T-cell (primary cell): ENCODE measurements at regions not wholly inside any gene's neighbourhood (a gene's known extent, or its start where the extent isn't known, plus 50 kb on each side); places are given as distances from the start of the nearest gene placed in this dataset.

Experiments
- ATAC-seq, 4 experiments: fragments of 200-7000 bp in 3 of 4; fragments of 150-1000 bp in 1 of 4; cut with Tn5 transposase; replicated peaks in 1 of 4; 1 replicate in 3 of 4; 2 replicates in 1 of 4; pipeline ENCODE4 v1.10.0; 2021; ENCODE audit warnings: moderate library complexity in 3 of 4, mild to moderate bottlenecking in 2 of 4, moderate number of reproducible peaks in 1 of 4
- CTCF ChIA-PET, 2 donors: fragments of 300-600 bp; sonication (Branson Sonifier 250); formaldehyde crosslinking; loops; one replicate each; lab custom pipeline; 2022; ENCODE audit warnings: antibody characterized with exemption in 2 of 2; lab: Charles Lee
- POLR2A ChIA-PET, 2 donors: fragments of 300-600 bp; sonication (Branson Sonifier 250); formaldehyde crosslinking; loops; one replicate each; lab custom pipeline; 2022; ENCODE audit warnings: antibody characterized with exemption in 2 of 2; lab: Charles Lee
- DNase-seq, 35 experiments: peaks; one replicate each; pipeline versions ENCODE4 v3.0.0 to v3.0.0-alpha.2; 2013 to 2023
- H3K27ac ChIP-seq: one replicate; pipeline ENCODE4 v1.5.1; 2013; ENCODE audit warnings: low read length
- H3K27me3 ChIP-seq, 2 experiments: replicated peaks in 1 of 2; 1 replicate in 1 of 2; 2 replicates in 1 of 2; pipeline versions ENCODE4 v1.6.1 to v1.7.0; 2013; ENCODE audit warnings: low read length in 1 of 2, mixed read lengths in 1 of 2; ENCODE audit not compliant: control insufficient read depth in 2 of 2, insufficient read depth in 2 of 2; ENCODE audit errors: extremely low read depth in 1 of 2
- H3K36me3 ChIP-seq, 2 donors: 1 replicate in 1 of 2; 2 replicates in 1 of 2; pipeline versions ENCODE4 v1.6.1 to v1.7.0; 2013; ENCODE audit warnings: low read length in 1 of 2; ENCODE audit not compliant: control insufficient read depth in 2 of 2, insufficient read depth in 1 of 2; ENCODE audit errors: extremely low read depth in 1 of 2
- H3K4me1 ChIP-seq, 2 experiments: 1 replicate in 1 of 2; 2 replicates in 1 of 2; pipeline versions ENCODE4 v1.6.1 to v1.7.0; 2013; ENCODE audit warnings: low read length in 2 of 2, mixed read lengths in 1 of 2; ENCODE audit not compliant: insufficient read depth in 2 of 2, control insufficient read depth in 1 of 2; ENCODE audit errors: extremely low read depth in 1 of 2
- H3K4me3 ChIP-seq, 2 donors: 1 replicate in 1 of 2; 2 replicates in 1 of 2; pipeline versions ENCODE4 v1.5.1 to v1.7.0; 2013; ENCODE audit warnings: mild to moderate bottlenecking in 2 of 2, low read length in 1 of 2, moderate library complexity in 1 of 2; ENCODE audit not compliant: control insufficient read depth in 1 of 2; ENCODE audit errors: extremely low read depth in 1 of 2
- H3K9me3 ChIP-seq: 2 replicates; pipeline ENCODE4 v1.7.0; 2013
- H3K27ac Mint-ChIP-seq, 2 donors: one replicate each; pipeline ENCODE4 v1.8.0; 2020 to 2021; ENCODE audit warnings: mild to moderate bottlenecking in 2 of 2, mixed read lengths in 2 of 2
- H3K27me3 Mint-ChIP-seq, 2 donors: one replicate each; pipeline ENCODE4 v1.8.0; 2021 to 2022; ENCODE audit warnings: mixed read lengths in 2 of 2
- H3K36me3 Mint-ChIP-seq: one replicate; pipeline ENCODE4 v1.8.0; 2021; ENCODE audit warnings: mixed read lengths
- H3K4me1 Mint-ChIP-seq, 3 donors: one replicate each; pipeline ENCODE4 v1.8.0; 2020 to 2022; ENCODE audit warnings: mixed read lengths in 3 of 3, mild to moderate bottlenecking in 1 of 3
- H3K4me3 Mint-ChIP-seq, 3 donors: one replicate each; pipeline ENCODE4 v1.8.0; 2020 to 2022; ENCODE audit warnings: mild to moderate bottlenecking in 3 of 3, mixed read lengths in 3 of 3, moderate library complexity in 3 of 3
- H3K9me3 Mint-ChIP-seq, 3 donors: one replicate each; pipeline ENCODE4 v1.8.0; 2020 to 2022; ENCODE audit warnings: mixed read lengths in 3 of 3
- WGBS: methylation state at CpG from one replicate; pipeline ENCODE4 v1.1.5; 2013; ENCODE audit warnings: missing lambda C conversion rate; ENCODE audit not compliant: insufficient coverage; 5-methylcytosine and 5-hydroxymethylcytosine counted together

- H3K27ac ChIP-seq = no peak overlapping the region
- no peaks in the 10 kb centered on the region for H3K36me3 ChIP-seq
- ATAC-seq = no peak
- no peak overlapping the region for H3K4me3 ChIP-seq
- no peak for DNase-seq
- CTCF ChIA-PET = no interaction called here
- WGBS = no CpG with 5 or more reads among the region's 2 CpGs
- POLR2A ChIA-PET = no interaction called here
- Mint-ChIP-seq H3K36me3 (no peaks in the 10 kb centered on the region), H3K27ac (no peak overlapping the region), H3K4me3 (no peak overlapping the region), H3K4me1 (no peaks in the 10 kb centered on the region), H3K27me3 (no peaks in the 10 kb centered on the region), H3K9me3 (no peaks in the 10 kb centered on the region)
- H3K9me3 ChIP-seq = no peaks in the 10 kb centered on the region
- no peaks in the 10 kb centered on the region for H3K4me1 ChIP-seq
- H3K27me3 ChIP-seq = no peaks in the 10 kb centered on the region
Measured at GRCh38 chr11:27604416-27604815, 95.8 kb downstream of the BDNF start.

DNA sequence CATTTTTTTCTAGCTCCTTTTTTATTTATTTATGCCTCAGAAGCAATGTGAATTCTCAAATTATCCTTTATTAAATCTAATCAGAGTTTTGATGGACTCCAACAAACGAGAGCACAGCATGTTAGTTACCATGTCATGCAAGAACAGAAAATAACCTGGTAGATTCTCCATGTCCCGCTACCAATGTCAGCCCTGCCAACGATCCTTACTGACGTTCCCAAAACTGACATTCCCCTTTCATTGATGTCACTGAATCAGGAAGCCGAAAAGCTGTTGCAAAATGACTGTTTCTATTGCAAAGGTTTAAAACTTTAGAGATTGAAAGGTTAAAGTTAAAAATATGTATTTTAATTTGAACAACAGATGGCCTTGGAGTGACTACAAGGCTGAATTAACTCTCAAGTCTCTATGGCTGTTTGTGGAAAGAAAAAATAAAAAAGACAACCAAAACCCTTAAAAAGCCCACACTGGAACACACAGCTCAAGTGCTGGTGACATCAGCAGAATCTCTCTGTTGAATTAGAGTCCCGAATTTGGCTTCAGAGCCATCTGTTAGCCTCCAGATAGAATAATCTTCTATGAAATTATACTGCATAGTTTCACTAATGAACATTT lies 96.8 kb downstream of the BDNF start:
- H3K36me3 Mint-ChIP-seq = no peaks in the 10 kb centered on the region
- H3K9me3 ChIP-seq = no peaks in the 10 kb centered on the region
- no peaks in the 10 kb centered on the region for H3K4me1 Mint-ChIP-seq
- no peaks in the 10 kb centered on the region for H3K9me3 Mint-ChIP-seq
- H3K27me3 ChIP-seq = no peaks in the 10 kb centered on the region
- no peak overlapping the region for H3K4me3 Mint-ChIP-seq
- CTCF ChIA-PET = no interaction called here
- no peaks in the 10 kb centered on the region for H3K36me3 ChIP-seq
- POLR2A ChIA-PET = no interaction called here
- 50% methylated on average over 1 of the region's 6 CpGs for WGBS
- ATAC-seq (no peak), DNase-seq (no peak)
- H3K27ac Mint-ChIP-seq = no peak overlapping the region
- no peak overlapping the region for H3K27ac ChIP-seq
- no peaks in the 10 kb centered on the region for H3K27me3 Mint-ChIP-seq
- H3K4me1 ChIP-seq = no peaks in the 10 kb centered on the region
- no peak overlapping the region for H3K4me3 ChIP-seq

- H3K27ac Mint-ChIP-seq = no peak overlapping the region
- H3K4me1 ChIP-seq = no peaks in the 10 kb centered on the region
- H3K27me3 ChIP-seq = no peaks in the 10 kb centered on the region
- ATAC-seq (no peak), DNase-seq (no peak)
- no peaks in the 10 kb centered on the region for H3K36me3 ChIP-seq
- H3K4me3 ChIP-seq = no peak overlapping the region
- H3K4me1 Mint-ChIP-seq = no peaks in the 10 kb centered on the region
- no peaks in the 10 kb centered on the region for H3K9me3 ChIP-seq
- H3K9me3 Mint-ChIP-seq = no peaks in the 10 kb centered on the region
- no peak overlapping the region for H3K27ac ChIP-seq
- 79% methylated on average over 2 of the region's 3 CpGs for WGBS
- peaks cover 5% of the 10 kb centered on the region for H3K36me3 Mint-ChIP-seq
- POLR2A ChIA-PET = interaction anchor here in 1 of 2 donors (0.7 kb wide), 2 partner anchors 523 to 594 kb away, joined by 4 to 6 read pairs; no protein-coding TSS in a partner anchor
- no peaks in the 10 kb centered on the region for H3K27me3 Mint-ChIP-seq
- H3K4me3 Mint-ChIP-seq = no peak overlapping the region
- CTCF ChIA-PET = no interaction called here
Measured at GRCh38 chr11:27600656-27601055, 94.1 kb upstream of the LIN7C start.

- no peak overlapping the region for H3K27ac Mint-ChIP-seq
- H3K9me3 ChIP-seq = no peaks in the 10 kb centered on the region
- H3K4me3 Mint-ChIP-seq = no peak overlapping the region
- no CpG with 5 or more reads among the region's 1 CpG for WGBS
- no peaks in the 10 kb centered on the region for H3K4me1 Mint-ChIP-seq
- peaks cover 7% of the 10 kb centered on the region for H3K36me3 Mint-ChIP-seq
- no peaks in the 10 kb centered on the region for H3K9me3 Mint-ChIP-seq
- H3K4me3 ChIP-seq = no peak overlapping the region
- H3K27ac ChIP-seq = no peak overlapping the region
- H3K27me3 Mint-ChIP-seq = no peaks in the 10 kb centered on the region
- H3K4me1 ChIP-seq = no peaks in the 10 kb centered on the region
- no peak for DNase-seq
- ATAC-seq = no peak
- no peaks in the 10 kb centered on the region for H3K27me3 ChIP-seq
- no peaks in the 10 kb centered on the region for H3K36me3 ChIP-seq
- POLR2A ChIA-PET = no interaction called here
- CTCF ChIA-PET = no interaction called here
Measured at GRCh38 chr11:27599217-27599616, 92.6 kb upstream of the LIN7C start.

DNA sequence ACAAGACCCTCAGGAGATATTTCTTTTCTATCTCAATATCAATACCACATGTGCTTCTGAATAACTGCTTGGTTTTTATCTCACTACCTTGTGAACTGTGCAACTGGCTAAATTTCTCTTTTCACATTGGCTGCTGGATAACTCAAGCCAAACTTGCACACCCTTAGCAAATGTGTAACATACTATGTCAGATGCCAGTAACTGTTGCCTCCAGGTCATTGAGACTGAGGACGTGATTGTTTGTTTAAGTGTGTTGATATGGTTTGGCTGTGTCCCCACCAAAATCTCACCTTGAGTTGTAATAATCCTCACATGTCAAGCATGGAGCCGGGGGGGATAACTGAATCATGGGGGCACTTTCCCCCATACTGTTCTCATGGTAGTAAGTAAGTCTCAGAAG lies 90.2 kb upstream of the LIN7C start:
- no peak overlapping the region for H3K27ac Mint-ChIP-seq
- DNase-seq (no peak), ATAC-seq (no peak)
- H3K4me1 ChIP-seq = no peaks in the 10 kb centered on the region
- no peak overlapping the region for H3K4me3 Mint-ChIP-seq
- H3K27ac ChIP-seq = no peak overlapping the region
- no peaks in the 10 kb centered on the region for H3K27me3 ChIP-seq
- ChIA-PET POLR2A (no interaction called here), CTCF (no interaction called here)
- no peaks in the 10 kb centered on the region for H3K27me3 Mint-ChIP-seq
- H3K9me3 ChIP-seq = no peaks in the 10 kb centered on the region
- H3K36me3 Mint-ChIP-seq = peaks cover 14% of the 10 kb centered on the region
- no peak overlapping the region for H3K4me3 ChIP-seq
- no peaks in the 10 kb centered on the region for H3K36me3 ChIP-seq
- no CpG with 5 or more reads among the region's 2 CpGs for WGBS
- H3K4me1 Mint-ChIP-seq = no peaks in the 10 kb centered on the region
- peaks cover 0 to 5% (median 0%) of the 10 kb centered on the region in 3 donors for H3K9me3 Mint-ChIP-seq

- no peak overlapping the region for H3K27ac Mint-ChIP-seq
- H3K4me3 ChIP-seq = no peak overlapping the region
- H3K4me1 ChIP-seq = no peaks in the 10 kb centered on the region
- no peaks in the 10 kb centered on the region for H3K27me3 ChIP-seq
- no CpG with 5 or more reads among the region's 4 CpGs for WGBS
- no peaks in the 10 kb centered on the region for H3K36me3 ChIP-seq
- peaks cover 14% of the 10 kb centered on the region for H3K36me3 Mint-ChIP-seq
- no peak overlapping the region for H3K27ac ChIP-seq
- ATAC-seq (no peak), DNase-seq (no peak)
- H3K27me3 Mint-ChIP-seq = no peaks in the 10 kb centered on the region
- no peak overlapping the region for H3K4me3 Mint-ChIP-seq
- CTCF ChIA-PET = no interaction called here
- H3K9me3 ChIP-seq = no peaks in the 10 kb centered on the region
- POLR2A ChIA-PET = no interaction called here
- H3K4me1 Mint-ChIP-seq = no peaks in the 10 kb centered on the region
- peaks cover 0 to 5% (median 0%) of the 10 kb centered on the region in 3 donors for H3K9me3 Mint-ChIP-seq
Measured at GRCh38 chr11:27596388-27596787, 89.8 kb upstream of the LIN7C start.
